Natural killer cell (primary cell): ENCODE measurements at regions not wholly inside any gene's neighbourhood (a gene's known extent, or its start where the extent isn't known, plus 50 kb on each side); places are given as distances from the start of the nearest gene placed in this dataset.

ENCODE experiments used
- ATAC-seq, 3 donors: fragments of 150-1000 bp in 2 of 3; fragments of 200-7000 bp in 1 of 3; cut with Tn5 transposase; 1 replicate in 1 of 3; 2 replicates in 2 of 3; pipeline ENCODE4 v1.10.0; 2021; ENCODE audit warnings: mild to moderate bottlenecking in 2 of 3, moderate library complexity in 2 of 3
- DNase-seq, 2 donors: peaks; one replicate each; pipeline versions ENCODE4 v3.0.0 to v3.0.0-alpha.2; 2013 to 2021; ENCODE audit warnings: mixed read lengths in 1 of 2
- H3K27ac ChIP-seq: one replicate; pipeline ENCODE4 v1.5.1; 2013; ENCODE audit warnings: mild to moderate bottlenecking, low read length
- H3K27me3 ChIP-seq: one replicate; pipeline ENCODE4 v1.6.1; 2013; ENCODE audit warnings: low read length; ENCODE audit not compliant: control insufficient read depth, insufficient read depth
- H3K36me3 ChIP-seq: one replicate; pipeline ENCODE4 v1.6.1; 2013; ENCODE audit warnings: low read length; ENCODE audit not compliant: control insufficient read depth, insufficient read depth
- H3K4me1 ChIP-seq: one replicate; pipeline ENCODE4 v1.6.1; 2013; ENCODE audit warnings: low read length; ENCODE audit not compliant: control insufficient read depth, insufficient read depth
- H3K4me3 ChIP-seq: one replicate; pipeline ENCODE4 v1.5.1; 2013; ENCODE audit warnings: low read length
- H3K9me3 ChIP-seq: one replicate; pipeline ENCODE4 v1.6.1; 2013; ENCODE audit warnings: low read length; ENCODE audit not compliant: control insufficient read depth, insufficient read depth
- H3K27ac Mint-ChIP-seq, 2 donors: one replicate each; pipeline ENCODE4 v1.8.0; 2022; ENCODE audit warnings: mild to moderate bottlenecking in 2 of 2, mixed read lengths in 2 of 2, moderate library complexity in 1 of 2
- H3K27me3 Mint-ChIP-seq, 2 donors: one replicate each; pipeline ENCODE4 v1.8.0; 2022; ENCODE audit warnings: low read depth in 2 of 2, mixed read lengths in 2 of 2
- H3K36me3 Mint-ChIP-seq: one replicate; pipeline ENCODE4 v1.8.0; 2022; ENCODE audit warnings: mixed read lengths
- H3K4me1 Mint-ChIP-seq, 2 donors: one replicate each; pipeline ENCODE4 v1.8.0; 2022; ENCODE audit warnings: mixed read lengths in 2 of 2
- H3K4me3 Mint-ChIP-seq: one replicate; pipeline ENCODE4 v1.8.0; 2022; ENCODE audit warnings: mild to moderate bottlenecking, moderate library complexity, mixed read lengths
- H3K9me3 Mint-ChIP-seq, 2 donors: one replicate each; pipeline ENCODE4 v1.8.0; 2022; ENCODE audit warnings: mixed read lengths in 2 of 2
- WGBS: methylation state at CpG from one replicate; pipeline ENCODE4 v1.1.7; 2013; ENCODE audit warnings: missing lambda C conversion rate; ENCODE audit not compliant: insufficient coverage; 5-methylcytosine and 5-hydroxymethylcytosine counted together
- intact Hi-C: fragments of 100-400 bp; cut with micrococcal nuclease; formaldehyde crosslinking; loops from one replicate; pipeline ENCODE4 v1.14.2; 2022
- TF ChIP-seq, protein P1 (sequence below): fragments of 200-600 bp; IDR thresholded peaks from one replicate; pipeline ENCODE4 v1.8.0; 2022; ENCODE audit warnings: antibody characterized with exemption

DNA sequence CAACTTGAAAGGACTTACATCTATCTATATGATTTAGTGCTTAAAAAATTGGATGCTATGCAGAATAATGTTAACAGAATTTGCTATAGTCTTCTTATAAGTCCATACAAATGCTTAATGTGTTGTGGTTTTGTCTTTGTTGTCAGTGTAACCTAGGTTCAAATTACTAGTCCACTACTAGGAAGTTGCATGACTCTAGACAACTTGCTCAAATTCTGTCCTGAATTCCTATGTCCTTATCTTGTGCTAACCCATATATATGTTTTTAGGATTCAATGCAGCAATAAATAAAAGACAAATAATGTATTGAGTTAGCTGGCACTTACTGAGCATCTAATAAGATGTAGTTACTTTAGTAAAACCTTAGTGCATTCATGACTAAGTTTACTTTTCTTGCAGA is 276.5 kb upstream of the KCNMB2 start:
- H3K4me1 Mint-ChIP-seq, result no peaks in the 10 kb centered on the region

DNA sequence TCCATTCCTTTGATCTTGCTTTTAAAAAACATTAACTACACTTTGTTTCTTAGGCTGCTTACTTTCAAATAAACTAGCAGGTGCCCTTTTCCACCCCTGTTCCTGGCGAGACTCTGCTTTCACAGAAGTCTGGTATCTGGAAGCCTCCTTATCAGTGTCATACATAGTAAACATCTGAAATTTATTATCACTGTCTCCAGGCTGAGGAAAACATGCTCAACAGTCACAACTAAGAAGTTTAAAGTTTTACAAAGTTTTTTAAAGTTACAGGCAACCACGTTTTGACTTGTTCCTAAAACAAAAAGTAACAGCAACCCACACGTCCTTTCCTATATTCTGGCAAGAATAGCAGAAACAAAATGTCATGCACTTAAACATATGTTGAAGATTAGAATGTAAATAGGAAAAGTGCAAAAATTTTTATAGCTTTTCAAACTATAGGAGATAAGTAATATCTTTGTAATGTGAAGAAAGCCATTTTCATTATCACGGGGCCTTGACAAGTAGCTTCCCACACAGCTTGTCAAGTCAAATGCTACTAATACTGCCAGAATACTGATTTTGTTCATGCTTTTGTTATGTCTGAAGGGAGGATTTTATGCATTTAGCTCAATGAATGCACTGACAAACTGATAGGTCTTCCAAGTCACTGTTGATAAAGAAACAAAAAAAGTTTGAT is 275.2 kb upstream of the KCNMB2 start:
- no peak overlapping the region for H3K27ac Mint-ChIP-seq
- intact Hi-C loops, result no loop called here
- no peak for ATAC-seq
- no peaks in the 10 kb centered on the region for H3K36me3 Mint-ChIP-seq
- TF ChIP-seq, protein P1, sequence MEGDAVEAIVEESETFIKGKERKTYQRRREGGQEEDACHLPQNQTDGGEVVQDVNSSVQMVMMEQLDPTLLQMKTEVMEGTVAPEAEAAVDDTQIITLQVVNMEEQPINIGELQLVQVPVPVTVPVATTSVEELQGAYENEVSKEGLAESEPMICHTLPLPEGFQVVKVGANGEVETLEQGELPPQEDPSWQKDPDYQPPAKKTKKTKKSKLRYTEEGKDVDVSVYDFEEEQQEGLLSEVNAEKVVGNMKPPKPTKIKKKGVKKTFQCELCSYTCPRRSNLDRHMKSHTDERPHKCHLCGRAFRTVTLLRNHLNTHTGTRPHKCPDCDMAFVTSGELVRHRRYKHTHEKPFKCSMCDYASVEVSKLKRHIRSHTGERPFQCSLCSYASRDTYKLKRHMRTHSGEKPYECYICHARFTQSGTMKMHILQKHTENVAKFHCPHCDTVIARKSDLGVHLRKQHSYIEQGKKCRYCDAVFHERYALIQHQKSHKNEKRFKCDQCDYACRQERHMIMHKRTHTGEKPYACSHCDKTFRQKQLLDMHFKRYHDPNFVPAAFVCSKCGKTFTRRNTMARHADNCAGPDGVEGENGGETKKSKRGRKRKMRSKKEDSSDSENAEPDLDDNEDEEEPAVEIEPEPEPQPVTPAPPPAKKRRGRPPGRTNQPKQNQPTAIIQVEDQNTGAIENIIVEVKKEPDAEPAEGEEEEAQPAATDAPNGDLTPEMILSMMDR, result no peak
- Histone ChIP-seq H3K36me3 (no peaks in the 10 kb centered on the region), H3K27me3 (no peaks in the 10 kb centered on the region), H3K27ac (no peak overlapping the region), H3K4me1 (no peaks in the 10 kb centered on the region), H3K9me3 (no peaks in the 10 kb centered on the region), H3K4me3 (no peak overlapping the region)
- no peak overlapping the region for H3K4me3 Mint-ChIP-seq
- H3K27me3 Mint-ChIP-seq, result no peaks in the 10 kb centered on the region
- WGBS, result 32% methylated on average over 2 of the region's 4 CpGs
- H3K4me1 Mint-ChIP-seq, result no peaks in the 10 kb centered on the region
- DNase-seq, result no peak
- no peaks in the 10 kb centered on the region for H3K9me3 Mint-ChIP-seq

More for the DNA sequence above, 276.5 kb upstream of the KCNMB2 start:
- intact Hi-C loops, result no loop called here
- no peak for DNase-seq
- TF ChIP-seq, protein P1, result no peak
- Histone ChIP-seq H3K27ac (no peak overlapping the region), H3K9me3 (no peaks in the 10 kb centered on the region), H3K27me3 (no peaks in the 10 kb centered on the region), H3K36me3 (no peaks in the 10 kb centered on the region), H3K4me3 (no peak overlapping the region), H3K4me1 (no peaks in the 10 kb centered on the region)
- Mint-ChIP-seq H3K27ac (no peak overlapping the region), H3K36me3 (no peaks in the 10 kb centered on the region), H3K27me3 (no peaks in the 10 kb centered on the region), H3K9me3 (no peaks in the 10 kb centered on the region), H3K4me3 (no peak overlapping the region)
- no peak for ATAC-seq

DNA sequence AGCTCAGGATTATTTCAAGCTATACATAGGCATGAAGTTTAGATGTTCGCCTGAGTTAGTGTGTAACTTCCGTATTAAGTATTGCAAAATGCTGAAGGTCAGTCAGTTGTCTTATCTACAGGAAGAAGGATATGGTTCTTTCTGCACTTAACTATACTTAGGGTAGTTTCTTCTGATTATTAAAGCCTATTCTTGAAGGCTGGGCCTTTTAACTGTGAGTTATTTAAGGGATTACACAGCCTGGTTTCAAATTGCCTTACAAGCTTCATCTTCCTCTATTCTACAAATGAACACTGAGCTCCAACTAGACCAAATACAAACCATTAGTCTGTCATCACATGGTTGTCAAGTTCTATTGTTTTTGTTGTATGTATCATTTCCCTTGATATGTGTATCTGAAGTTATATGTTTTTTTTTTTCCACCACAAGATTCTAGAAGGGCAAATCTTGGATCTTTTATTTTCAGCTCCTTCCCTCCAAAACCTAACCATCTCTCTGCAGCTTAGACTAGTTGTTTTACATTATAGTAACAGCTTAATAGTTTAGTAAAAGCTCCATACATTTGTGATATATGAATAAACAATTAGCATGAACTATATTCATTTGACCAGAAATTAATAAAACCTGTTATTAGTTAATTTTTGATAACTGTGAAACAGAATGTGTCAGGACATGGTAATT is 272.9 kb upstream of the KCNMB2 start:
- TF ChIP-seq, protein P1, result no peak
- no peak overlapping the region for H3K4me3 ChIP-seq
- no peak overlapping the region for H3K27ac Mint-ChIP-seq
- no peak for ATAC-seq
- H3K27me3 Mint-ChIP-seq, result no peaks in the 10 kb centered on the region
- H3K4me3 Mint-ChIP-seq, result no peak overlapping the region
- no peaks in the 10 kb centered on the region for H3K36me3 ChIP-seq
- no peak for DNase-seq
- no peaks in the 10 kb centered on the region for H3K9me3 ChIP-seq
- no peaks in the 10 kb centered on the region for H3K36me3 Mint-ChIP-seq
- H3K27ac ChIP-seq, result no peak overlapping the region
- WGBS, result 68% methylated on average over 2 of the region's 2 CpGs
- intact Hi-C loops, result no loop called here
- H3K4me1 Mint-ChIP-seq, result no peaks in the 10 kb centered on the region
- H3K9me3 Mint-ChIP-seq, result no peaks in the 10 kb centered on the region
- no peaks in the 10 kb centered on the region for H3K4me1 ChIP-seq
- no peaks in the 10 kb centered on the region for H3K27me3 ChIP-seq
